ENCODE measurements at regions not wholly inside any gene's neighbourhood (a gene's known extent, or its start where the extent isn't known, plus 50 kb on each side); places are given as distances from the start of the nearest gene placed in this dataset.

GRCh38 chr2:120684289-120685065 lies 51.2 kb upstream of the GLI2 start:
- no peak for DNase-seq

DNA sequence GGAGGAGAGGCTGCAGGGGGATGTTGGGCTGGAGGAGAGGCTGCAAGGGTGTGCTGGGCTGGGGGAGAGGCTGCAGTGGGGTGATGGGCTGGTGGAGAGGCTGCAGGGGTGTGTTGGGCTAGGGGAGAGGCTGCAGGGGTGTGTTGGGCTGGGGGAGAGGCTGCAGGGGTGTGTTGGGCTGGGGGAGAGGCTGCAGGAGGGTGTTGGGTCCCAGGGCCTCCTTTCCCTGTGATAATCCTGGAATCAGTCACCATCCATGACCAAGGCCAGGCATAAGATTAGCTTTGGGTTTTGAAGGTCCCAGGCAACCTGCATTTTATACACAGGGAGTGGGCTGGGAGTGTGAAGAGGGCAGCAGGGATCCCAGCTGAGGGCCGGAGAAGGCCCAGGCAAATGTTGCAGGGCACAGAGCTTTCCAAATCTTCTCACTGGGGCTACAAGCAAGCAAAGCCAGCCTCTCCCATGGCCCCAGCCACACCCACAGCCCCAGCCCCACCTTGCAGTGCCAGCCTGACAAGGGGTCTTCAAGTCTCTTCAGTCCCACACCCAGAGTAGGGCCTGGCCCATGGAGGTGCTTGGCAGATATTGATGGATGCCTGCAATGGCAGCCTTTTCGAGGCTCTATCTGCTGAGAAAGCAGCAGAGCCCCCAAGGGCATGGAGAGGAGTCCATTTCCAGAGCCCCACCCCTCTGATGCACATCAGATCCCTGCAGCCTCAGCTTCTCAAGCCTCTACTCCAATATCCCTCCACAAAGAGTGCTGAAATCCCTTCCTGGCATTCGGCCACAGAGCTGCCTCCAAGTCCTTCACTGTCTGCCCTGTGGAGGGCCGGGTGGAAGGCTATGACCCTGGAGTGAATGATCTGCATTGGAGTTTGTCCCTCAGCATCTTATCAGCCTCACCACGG lies 50.3 kb upstream of the GLI2 start:
- DNase-seq: no peak
